ENCODE measurements at regions not wholly inside any gene's neighbourhood (a gene's known extent, or its start where the extent isn't known, plus 50 kb on each side); places are given as distances from the start of the nearest gene placed in this dataset.
"Not testable (repeated sequence)": the region's sequence is repeated elsewhere in the genome, so short reads cannot be mapped to it uniquely, and the experiment has no call there.

DNA sequence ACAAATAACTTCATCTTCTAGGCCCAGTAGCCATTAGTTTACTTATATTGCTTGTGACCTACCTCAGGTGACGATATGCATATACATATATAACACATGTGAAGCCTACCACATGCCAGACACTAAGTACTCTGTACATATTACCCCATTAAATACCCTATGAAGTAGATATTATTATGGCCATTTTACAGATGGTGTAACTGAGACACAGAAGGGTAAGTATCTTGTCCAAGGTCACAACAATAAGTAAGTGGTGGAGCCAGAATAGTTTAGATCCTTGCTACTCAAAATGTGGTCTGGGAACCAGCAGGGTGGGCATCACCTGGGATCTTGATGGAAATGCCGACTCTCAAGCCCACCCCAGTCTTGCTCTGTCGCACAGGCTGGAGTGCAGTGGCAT, 78.1 kb upstream of the RAPGEF2 start:
- H3K36me3 Mint-ChIP-seq (ENCODE audit: low read depth) = no peaks in the 10 kb centered on the region
- no peak overlapping the region for H3K4me3 Mint-ChIP-seq
- TF ChIP-seq, protein P1, sequence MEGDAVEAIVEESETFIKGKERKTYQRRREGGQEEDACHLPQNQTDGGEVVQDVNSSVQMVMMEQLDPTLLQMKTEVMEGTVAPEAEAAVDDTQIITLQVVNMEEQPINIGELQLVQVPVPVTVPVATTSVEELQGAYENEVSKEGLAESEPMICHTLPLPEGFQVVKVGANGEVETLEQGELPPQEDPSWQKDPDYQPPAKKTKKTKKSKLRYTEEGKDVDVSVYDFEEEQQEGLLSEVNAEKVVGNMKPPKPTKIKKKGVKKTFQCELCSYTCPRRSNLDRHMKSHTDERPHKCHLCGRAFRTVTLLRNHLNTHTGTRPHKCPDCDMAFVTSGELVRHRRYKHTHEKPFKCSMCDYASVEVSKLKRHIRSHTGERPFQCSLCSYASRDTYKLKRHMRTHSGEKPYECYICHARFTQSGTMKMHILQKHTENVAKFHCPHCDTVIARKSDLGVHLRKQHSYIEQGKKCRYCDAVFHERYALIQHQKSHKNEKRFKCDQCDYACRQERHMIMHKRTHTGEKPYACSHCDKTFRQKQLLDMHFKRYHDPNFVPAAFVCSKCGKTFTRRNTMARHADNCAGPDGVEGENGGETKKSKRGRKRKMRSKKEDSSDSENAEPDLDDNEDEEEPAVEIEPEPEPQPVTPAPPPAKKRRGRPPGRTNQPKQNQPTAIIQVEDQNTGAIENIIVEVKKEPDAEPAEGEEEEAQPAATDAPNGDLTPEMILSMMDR (IDR thresholded peaks at IDR 0.05) = no peak
- H3K4me1 Mint-ChIP-seq (ENCODE audit: low read depth) = peaks cover 11% of the 10 kb centered on the region
- no peaks in the 10 kb centered on the region for H3K9me3 Mint-ChIP-seq
- H3K27me3 Mint-ChIP-seq (ENCODE audit: insufficient read depth) = peaks cover 4% of the 10 kb centered on the region; the same call in 1 of the 2 replicates
- no peak for DNase-seq
- no peak overlapping the region for H3K27ac Mint-ChIP-seq

DNA sequence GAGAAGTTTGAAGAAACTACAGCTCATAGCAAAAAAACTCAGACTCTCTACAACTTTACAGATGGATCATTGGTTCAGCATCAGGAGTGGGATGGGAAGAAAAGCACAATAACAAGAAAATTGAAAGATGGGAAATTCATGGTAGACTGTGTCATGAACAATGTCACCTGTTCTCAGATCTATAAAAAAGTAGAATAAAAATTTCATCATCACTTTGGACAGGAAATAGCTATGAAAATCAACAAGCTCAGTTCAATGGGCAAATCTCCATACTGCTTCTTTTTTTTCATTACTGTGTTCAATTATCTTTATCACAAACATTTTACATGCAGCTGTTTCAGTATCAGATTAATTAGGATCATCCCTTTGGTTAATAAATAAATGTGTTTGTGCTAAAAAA, 76.5 kb upstream of the RAPGEF2 start:
- H3K27ac Mint-ChIP-seq = no peak overlapping the region
- H3K27me3 Mint-ChIP-seq (ENCODE audit: insufficient read depth) = peaks cover 5% of the 10 kb centered on the region; the same call in 1 of the 2 replicates
- TF ChIP-seq, protein P1 (IDR thresholded peaks at IDR 0.05) = no peak
- no peaks in the 10 kb centered on the region for H3K36me3 Mint-ChIP-seq (ENCODE audit: low read depth)
- DNase-seq = no peak
- H3K4me3 Mint-ChIP-seq = no peak overlapping the region
- no peaks in the 10 kb centered on the region for H3K9me3 Mint-ChIP-seq
- H3K4me1 Mint-ChIP-seq (ENCODE audit: low read depth) = peaks cover 11% of the 10 kb centered on the region

DNA sequence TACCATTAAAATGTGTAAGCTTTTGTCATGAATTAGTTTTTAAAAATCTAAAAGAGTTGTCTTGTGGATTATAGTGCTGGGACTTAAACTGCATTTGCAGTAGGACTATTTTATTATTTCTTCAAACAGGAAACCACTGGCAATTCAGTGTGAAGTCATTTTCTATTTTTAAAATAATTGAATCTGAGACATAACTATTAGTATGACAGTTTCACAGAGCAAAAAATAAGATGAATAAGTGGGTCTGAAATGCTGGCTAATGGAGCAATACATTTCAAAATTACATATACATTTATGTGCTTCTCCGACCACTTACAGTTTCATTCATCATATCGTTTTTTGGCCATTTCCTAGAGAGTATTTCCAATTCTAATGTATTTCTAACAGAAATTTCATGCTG, 75.3 kb upstream of the RAPGEF2 start:
- no peaks in the 10 kb centered on the region for H3K36me3 Mint-ChIP-seq (ENCODE audit: low read depth)
- TF ChIP-seq, protein P1 (IDR thresholded peaks at IDR 0.05) = no peak
- H3K9me3 Mint-ChIP-seq = no peaks in the 10 kb centered on the region
- H3K4me1 Mint-ChIP-seq (ENCODE audit: low read depth) = peaks cover 11% of the 10 kb centered on the region
- no peak overlapping the region for H3K27ac Mint-ChIP-seq
- H3K27me3 Mint-ChIP-seq (ENCODE audit: insufficient read depth) = peaks cover 5% of the 10 kb centered on the region; the same call in 1 of the 2 replicates
- no peak overlapping the region for H3K4me3 Mint-ChIP-seq
- no peak for DNase-seq

DNA sequence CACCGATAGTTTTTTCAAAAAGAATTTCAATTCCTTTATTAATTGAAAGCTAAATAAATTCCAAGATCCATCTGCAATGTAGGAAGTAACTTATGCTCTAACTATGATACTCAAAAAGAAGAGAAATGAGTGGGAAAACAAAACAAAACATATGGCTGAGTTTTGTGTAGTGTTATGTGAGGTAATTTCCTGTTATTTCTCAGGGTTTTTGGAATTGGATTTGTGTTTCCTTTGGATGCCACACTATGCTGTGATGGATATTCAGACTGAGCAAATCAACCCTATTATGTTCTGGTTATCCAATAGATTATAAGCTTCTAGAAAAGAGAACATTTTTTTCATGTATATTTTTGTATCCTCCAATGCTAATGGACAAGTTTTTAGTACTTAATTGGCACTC, 73.4 kb upstream of the RAPGEF2 start:
- Mint-ChIP-seq H3K27me3 (ENCODE audit: insufficient read depth) (peaks cover 5% of the 10 kb centered on the region), H3K27ac (no peak overlapping the region), H3K4me1 (ENCODE audit: low read depth) (peaks cover 11% of the 10 kb centered on the region), H3K36me3 (ENCODE audit: low read depth) (no peaks in the 10 kb centered on the region), H3K9me3 (no peaks in the 10 kb centered on the region), H3K4me3 (no peak overlapping the region)
- TF ChIP-seq, protein P1 (IDR thresholded peaks at IDR 0.05) = no peak
- DNase-seq = no peak

DNA sequence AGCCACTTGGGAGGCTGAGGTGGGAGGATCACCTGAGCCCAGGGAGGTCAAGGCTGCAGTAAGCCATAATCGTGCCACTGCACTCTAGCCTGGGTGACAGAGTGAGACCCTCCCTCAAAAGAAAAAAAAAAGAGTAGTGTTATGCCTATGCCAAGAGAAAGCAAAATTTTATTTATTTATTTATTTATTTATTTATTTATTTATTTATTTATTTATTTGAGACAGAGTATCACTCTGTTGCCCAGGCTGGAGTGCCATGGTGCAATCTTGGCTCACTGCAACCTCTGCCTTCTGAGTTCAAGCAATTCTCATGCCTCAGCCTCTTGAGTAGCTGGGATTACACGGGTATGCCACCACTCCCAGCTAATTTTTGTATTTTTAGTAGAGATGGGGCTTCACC, 72.6 kb upstream of the RAPGEF2 start:
- DNase-seq; H3K9me3 Mint-ChIP-seq; H3K27ac Mint-ChIP-seq; H3K36me3 Mint-ChIP-seq (ENCODE audit: low read depth); H3K4me3 Mint-ChIP-seq; H3K27me3 Mint-ChIP-seq (ENCODE audit: insufficient read depth): not testable (repeated sequence)
- H3K4me1 Mint-ChIP-seq (ENCODE audit: low read depth) = peaks cover 11% of the 10 kb centered on the region

DNA sequence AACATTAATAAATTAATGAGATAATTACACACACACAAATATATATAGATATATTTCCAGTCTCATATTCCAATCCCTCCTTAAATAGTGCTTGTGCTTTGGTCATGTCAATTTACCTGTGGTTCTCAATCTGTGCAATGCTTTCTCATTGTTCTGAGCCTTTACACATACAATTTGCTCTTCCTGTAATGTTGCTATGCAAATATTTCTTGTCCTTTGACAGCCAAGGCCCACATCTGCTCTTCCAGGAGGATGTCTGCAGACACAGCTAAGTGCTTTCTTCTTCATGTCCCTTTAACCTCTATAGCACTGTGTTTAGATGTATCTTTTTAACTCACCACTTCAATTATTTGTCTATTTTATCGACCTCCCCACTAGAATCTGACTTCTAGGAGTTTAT, 67.3 kb upstream of the RAPGEF2 start:
- no peak overlapping the region for H3K4me3 Mint-ChIP-seq
- H3K36me3 Mint-ChIP-seq (ENCODE audit: low read depth) = no peaks in the 10 kb centered on the region
- H3K27me3 Mint-ChIP-seq (ENCODE audit: insufficient read depth) = peaks cover 19% of the 10 kb centered on the region
- no peak overlapping the region for H3K27ac Mint-ChIP-seq
- TF ChIP-seq, protein P1 (IDR thresholded peaks at IDR 0.05) = no peak
- H3K9me3 Mint-ChIP-seq = no peaks in the 10 kb centered on the region
- DNase-seq = no peak
- no peaks in the 10 kb centered on the region for H3K4me1 Mint-ChIP-seq (ENCODE audit: low read depth)
